ENCODE measurements at regions not wholly inside any gene's neighbourhood (a gene's known extent, or its start where the extent isn't known, plus 50 kb on each side); places are given as distances from the start of the nearest gene placed in this dataset.
A peak's percentile ranks its signal among the peaks of the same experiment; 100 is the strongest.

GRCh38 chr10:60441515-60441914, 51.8 kb upstream of the ANK3 start:
- Histone ChIP-seq H3K27me3 (no peaks in the 10 kb centered on the region), H3K27ac (no peak overlapping the region), H3K9me3 (no peaks in the 10 kb centered on the region), H3K4me1 (peaks cover 0 to 10% (median 0%) of the 10 kb centered on the region in 3 donors), H3K36me3 (no peaks in the 10 kb centered on the region), H3K4me3 (no peak overlapping the region)
- TF ChIP-seq CTCF (IDR thresholded peaks at IDR 0.05) (peak in 2 of 6 experiments; percentile 12 to 37), POLR2A (IDR thresholded peaks at IDR 0.05) (no peak)
- intact Hi-C loops (cut with DNase I), result no loop called here
- WGBS, 2 donors, result 45 to 74% methylated on average over 1 of the region's 1 CpG
- DNase-seq, result no peak

- TF ChIP-seq CTCF (IDR thresholded peaks at IDR 0.05), result no peak
- no peak for TF ChIP-seq POLR2A (IDR thresholded peaks at IDR 0.05)
- DNase-seq, result no peak
- Histone ChIP-seq H3K27me3 (no peaks in the 10 kb centered on the region), H3K4me3 (no peak overlapping the region), H3K4me1 (no peaks in the 10 kb centered on the region), H3K36me3 (no peaks in the 10 kb centered on the region), H3K9me3 (no peaks in the 10 kb centered on the region), H3K27ac (no peak overlapping the region)
- intact Hi-C loops (cut with DNase I), result loop anchor here (10.0 kb wide), 1 partner anchor 345 kb away; no protein-coding TSS in a partner anchor
- WGBS, 2 donors, result 94 to 96% methylated on average over 2 of the region's 2 CpGs
These were observed 50.0 kb upstream of the ANK3 start for GRCh38 chr10:60439641-60440040.

Measured in esophagus squamous epithelium (tissue), 5 donors.